Spleen (tissue), 11 donors: ENCODE measurements at regions not wholly inside any gene's neighbourhood (a gene's known extent, or its start where the extent isn't known, plus 50 kb on each side); places are given as distances from the start of the nearest gene placed in this dataset.

Source experiments
- DNase-seq: peaks from one replicate; pipeline ENCODE4 v3.0.0-alpha.2; 2020
- H3K27ac ChIP-seq, 8 donors: fragments of 200-600 bp; sonication (generic) in 7 of 8; 1 replicate in 4 of 8; 2 replicates in 4 of 8; pipeline versions ENCODE4 v1.5.0 to v1.8.0; 2016 to 2021; ENCODE audit warnings: inconsistent platforms in 4 of 8, mild to moderate bottlenecking in 4 of 8, moderate library complexity in 1 of 8
- H3K27me3 ChIP-seq, 7 donors: fragments of 200-600 bp; sonication (generic) in 6 of 7; replicated peaks in 1 of 7; 1 replicate in 4 of 7; 2 replicates in 3 of 7; pipeline versions ENCODE4 v1.5.0 to v1.8.0; 2016 to 2021; ENCODE audit warnings: inconsistent platforms in 3 of 7, mild to moderate bottlenecking in 1 of 7
- H3K36me3 ChIP-seq, 6 donors: fragments of 200-600 bp; sonication (generic) in 5 of 6; 1 replicate in 4 of 6; 2 replicates in 2 of 6; pipeline versions ENCODE4 v1.5.0 to v1.8.0; 2016 to 2021; ENCODE audit warnings: inconsistent platforms in 2 of 6
- H3K4me1 ChIP-seq, 6 donors: fragments of 200-600 bp; sonication (generic) in 5 of 6; 1 replicate in 3 of 6; 2 replicates in 3 of 6; pipeline versions ENCODE4 v1.5.0 to v1.8.0; 2016 to 2021; ENCODE audit warnings: inconsistent platforms in 3 of 6
- H3K4me3 ChIP-seq, 8 donors: fragments of 200-600 bp; sonication (generic) in 7 of 8; 1 replicate in 4 of 8; 2 replicates in 4 of 8; pipeline versions ENCODE4 v1.5.0 to v1.8.0; 2016 to 2021; ENCODE audit warnings: inconsistent platforms in 4 of 8, mild to moderate bottlenecking in 4 of 8, moderate library complexity in 2 of 8
- H3K9me3 ChIP-seq, 8 donors: fragments of 200-600 bp; sonication (generic) in 7 of 8; 1 replicate in 4 of 8; 2 replicates in 4 of 8; pipeline versions ENCODE4 v1.5.0 to v1.8.0; 2016 to 2021; ENCODE audit warnings: inconsistent platforms in 4 of 8
- CTCF ChIP-seq, 11 experiments: fragments of 200-600 bp in 7 of 11; fragments of 450-650 bp in 4 of 11; sonication (generic) in 4 of 11; IDR thresholded peaks in 8 of 11; conservative IDR thresholded peaks in 3 of 11; 1 replicate in 7 of 11; 2 replicates in 4 of 11; pipeline versions ENCODE4 v1.4.0 to v1.8.0; 2016 to 2021; ENCODE audit warnings: antibody characterized with exemption in 11 of 11, inconsistent platforms in 4 of 11, mild to moderate bottlenecking in 1 of 11
- POLR2A ChIP-seq, 3 donors: fragments of 450-650 bp; IDR thresholded peaks; one replicate each; pipeline ENCODE4 v1.5.1; 2017; ENCODE audit warnings: antibody characterized with exemption in 3 of 3, mild to moderate bottlenecking in 1 of 3
- POLR2AphosphoS5 ChIP-seq, 3 donors: sonication (generic); formaldehyde crosslinking; IDR thresholded peaks; one replicate each; pipeline ENCODE4 v1.5.1; 2017; ENCODE audit warnings: antibody characterized with exemption in 3 of 3
- WGBS, 5 donors: extraction: QIAGEN DNeasy Blood & Tissue Kit in 3 of 5; methylation state at CpG; one replicate each; pipeline versions ENCODE4 v1.1.5 to v1.1.7; 2013 to 2018; 5-methylcytosine and 5-hydroxymethylcytosine counted together
- intact Hi-C: fragments of 100-400 bp; cut with DNase I; formaldehyde crosslinking; loops from one replicate; pipeline ENCODE4 v1.15.0; 2023; ENCODE audit warnings: low total_unique reads
- donor health status: healthy with polysubstance abuse.
- donor health status: DM: no; HTN: no; CAD: no; lungs with moderate emphysema.
- donor health status: DM: no; HTN: no; CAD: no.
- donor health status: Bipolar disorder and iron deficiency.
- donor health status: healthy.
- donor health status: DM: no; HTN: no; CAD: no.
- donor health status: DM: yes; HTN: yes; CAD: no.

GRCh38 chr9:135309763-135310125 lies 169.8 kb upstream of the PPP1R26 start:
- intact Hi-C loops: no loop called here
- Histone ChIP-seq H3K27ac (no peak overlapping the region), H3K4me1 (no peaks in the 10 kb centered on the region), H3K9me3 (peaks cover 0 to 31% (median 24%) of the 10 kb centered on the region in 8 donors), H3K36me3 (no peaks in the 10 kb centered on the region), H3K4me3 (no peak overlapping the region), H3K27me3 (peaks cover 0 to 65% (median 11%) of the 10 kb centered on the region in 7 donors)
- no peak for DNase-seq
- 82 to 89% (median 87%) methylated on average over 9 to 11 of the region's 11 CpGs for WGBS, 5 donors
- TF ChIP-seq POLR2AphosphoS5 (IDR thresholded peaks at IDR 0.05) (no peak), CTCF (IDR thresholded peaks at IDR 0.05 in 8 of 11, conservative IDR thresholded peaks at IDR 0.05 in 3 of 11) (no peak), POLR2A (IDR thresholded peaks at IDR 0.05) (no peak)

- H3K36me3 ChIP-seq: no peaks in the 10 kb centered on the region
- no peak for DNase-seq
- H3K4me1 ChIP-seq: no peaks in the 10 kb centered on the region
- 64 to 76% (median 73%) methylated on average over 8 of the region's 8 CpGs for WGBS, 5 donors
- no peak overlapping the region for H3K4me3 ChIP-seq
- peaks cover 0 to 65% (median 11%) of the 10 kb centered on the region in 7 donors for H3K27me3 ChIP-seq
- TF ChIP-seq CTCF (IDR thresholded peaks at IDR 0.05 in 8 of 11, conservative IDR thresholded peaks at IDR 0.05 in 3 of 11) (no peak), POLR2AphosphoS5 (IDR thresholded peaks at IDR 0.05) (no peak), POLR2A (IDR thresholded peaks at IDR 0.05) (no peak)
- H3K27ac ChIP-seq: no peak overlapping the region
- peaks cover 0 to 31% (median 24%) of the 10 kb centered on the region in 8 donors for H3K9me3 ChIP-seq
- intact Hi-C loops: no loop called here
Measured at GRCh38 chr9:135310134-135310533, 169.4 kb upstream of the PPP1R26 start.

- intact Hi-C loops: no loop called here
- WGBS, 5 donors: 88 to 98% (median 95%) methylated on average over 9 of the region's 9 CpGs
- H3K36me3 ChIP-seq: no peaks in the 10 kb centered on the region
- peaks cover 0 to 22% (median 0%) of the 10 kb centered on the region in 7 donors for H3K27me3 ChIP-seq
- peaks cover 0 to 31% (median 24%) of the 10 kb centered on the region in 8 donors for H3K9me3 ChIP-seq
- H3K27ac ChIP-seq: no peak overlapping the region
- no peak for TF ChIP-seq POLR2A (IDR thresholded peaks at IDR 0.05)
- TF ChIP-seq CTCF (IDR thresholded peaks at IDR 0.05 in 8 of 11, conservative IDR thresholded peaks at IDR 0.05 in 3 of 11): no peak
- TF ChIP-seq POLR2AphosphoS5 (IDR thresholded peaks at IDR 0.05): no peak
- H3K4me1 ChIP-seq: no peaks in the 10 kb centered on the region
- H3K4me3 ChIP-seq: no peak overlapping the region
- no peak for DNase-seq
Measured at GRCh38 chr9:135315572-135315971, 164.0 kb upstream of the PPP1R26 start.

- no peak for DNase-seq
- no peaks in the 10 kb centered on the region for H3K4me1 ChIP-seq
- no peak overlapping the region for H3K27ac ChIP-seq
- H3K9me3 ChIP-seq: no peaks in the 10 kb centered on the region
- intact Hi-C loops: no loop called here
- TF ChIP-seq POLR2A (IDR thresholded peaks at IDR 0.05) (no peak), POLR2AphosphoS5 (IDR thresholded peaks at IDR 0.05) (no peak), CTCF (IDR thresholded peaks at IDR 0.05 in 8 of 11, conservative IDR thresholded peaks at IDR 0.05 in 3 of 11) (no peak)
- peaks cover 0 to 32% (median 0%) of the 10 kb centered on the region in 7 donors for H3K27me3 ChIP-seq
- H3K36me3 ChIP-seq: no peaks in the 10 kb centered on the region
- WGBS, 5 donors: 83 to 90% (median 86%) methylated on average over 6 of the region's 6 CpGs
- no peak overlapping the region for H3K4me3 ChIP-seq
Measured at GRCh38 chr9:135320331-135320730, 159.3 kb upstream of the PPP1R26 start.
